NCI-H2107 treated with DMSO at 0.1 percent for 48 hours (cell line): ENCODE measurements at regions not wholly inside any gene's neighbourhood (a gene's known extent, or its start where the extent isn't known, plus 50 kb on each side); places are given as distances from the start of the nearest gene placed in this dataset.
"Not testable (repeated sequence)": the region's sequence is repeated elsewhere in the genome, so short reads cannot be mapped to it uniquely, and the experiment has no call there.

Experiments
- DNase-seq: peaks from one replicate; lab custom pipeline; 2025; ENCODE audit not compliant: unreplicated experiment; lab: John Stamatoyannopoulos, UW

GRCh38 chr2:83808878-83809277, 650.2 kb downstream of the SUCLG1 start:
- DNase-seq = no peak

DNA sequence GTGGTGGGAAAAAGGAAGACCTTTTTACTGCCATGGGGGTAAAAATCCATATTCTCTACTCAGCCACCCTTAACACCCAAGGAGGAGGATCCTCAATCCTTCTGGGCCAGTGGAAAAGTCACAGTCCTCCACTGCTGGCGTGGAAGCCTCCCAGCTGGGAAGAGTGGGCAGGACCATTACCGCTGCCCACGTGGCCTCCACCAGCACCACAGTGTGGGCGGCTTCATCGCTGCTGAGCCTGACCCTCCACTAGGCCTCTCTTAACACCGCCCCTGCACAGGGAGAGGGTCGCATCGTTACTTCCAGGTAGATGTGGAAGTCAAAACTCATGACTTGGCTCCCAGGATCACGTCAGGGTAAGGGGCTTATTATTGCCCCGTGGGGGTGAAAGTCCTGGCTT, 656.5 kb downstream of the SUCLG1 start:
- no peak for DNase-seq

DNA sequence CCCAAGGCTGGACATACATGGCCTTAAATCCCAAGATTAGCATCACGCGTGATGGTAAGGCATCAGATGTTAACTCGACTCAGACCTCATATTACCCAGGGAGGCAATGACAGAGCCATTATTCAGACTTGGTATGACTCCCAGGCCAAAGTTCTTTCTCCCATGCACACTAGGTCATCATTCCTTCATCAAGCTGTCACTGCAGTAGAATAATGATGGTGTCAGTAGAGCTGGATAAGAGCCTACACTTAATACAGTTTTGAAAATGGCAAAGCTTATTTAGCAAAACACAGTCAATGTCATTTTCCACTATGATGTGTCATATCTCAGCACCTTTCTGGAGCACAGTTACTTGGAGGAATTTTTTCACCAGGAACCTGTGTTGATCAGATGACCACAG, 663.3 kb downstream of the SUCLG1 start:
- DNase-seq = no peak

DNA sequence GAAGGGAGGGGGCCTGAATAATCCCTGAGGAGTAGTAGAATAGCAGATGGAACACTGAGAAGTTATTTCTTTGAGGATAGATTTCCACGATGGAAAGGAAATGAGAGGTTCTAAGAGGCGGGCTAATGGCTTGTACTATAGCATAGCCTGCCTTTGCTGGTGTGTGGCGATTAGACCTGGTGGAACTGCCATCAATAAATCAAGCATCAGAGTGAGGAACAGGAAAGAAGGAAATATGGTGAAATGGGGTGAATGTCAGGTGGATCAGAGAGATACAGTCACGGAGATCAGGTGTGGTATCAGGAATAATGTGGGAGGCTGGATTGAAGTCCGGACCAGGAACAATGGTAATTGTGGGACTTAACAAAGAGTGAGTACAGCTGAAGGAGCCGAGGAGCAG, 668.6 kb downstream of the SUCLG1 start:
- DNase-seq = not testable (repeated sequence)

- DNase-seq = not testable (repeated sequence)
Measured at GRCh38 chr2:83789674-83790073, 669.4 kb downstream of the SUCLG1 start.

DNA sequence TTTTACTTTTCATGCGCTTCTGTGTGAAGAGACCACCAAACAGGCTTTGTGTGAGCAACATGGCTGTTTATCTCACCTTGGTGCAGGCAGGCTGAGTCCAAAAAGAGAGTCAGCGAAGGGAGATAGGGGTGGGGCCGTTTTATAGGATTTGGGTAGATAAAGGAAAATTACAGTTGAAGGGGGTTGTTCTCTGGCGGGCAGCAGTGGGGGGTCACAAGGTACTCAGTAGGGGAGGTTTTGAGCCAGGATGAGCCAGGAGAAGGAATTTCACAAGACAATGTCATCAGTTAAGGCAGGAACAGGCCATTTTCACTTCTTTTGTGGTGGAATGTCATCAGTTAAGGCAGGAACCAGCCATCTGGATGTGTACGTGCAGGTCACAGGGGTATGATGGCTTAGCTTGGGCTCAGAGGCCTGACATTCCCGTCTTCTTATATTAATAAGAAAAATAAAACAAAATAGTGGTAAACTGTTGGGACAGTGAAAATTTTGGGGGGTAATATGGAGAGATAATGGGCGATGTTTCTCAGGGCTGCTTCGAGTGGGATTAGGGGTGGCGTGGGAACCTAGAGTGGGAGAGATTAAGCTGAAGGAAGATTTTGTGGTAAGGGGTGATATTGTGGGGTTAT, 670.0 kb downstream of the SUCLG1 start:
- DNase-seq = not testable (repeated sequence)

- no peak for DNase-seq
Measured at GRCh38 chr2:83787189-83787588, 671.9 kb downstream of the SUCLG1 start.

GRCh38 chr2:83786140-83786539, 672.9 kb downstream of the SUCLG1 start:
- no peak for DNase-seq

DNA sequence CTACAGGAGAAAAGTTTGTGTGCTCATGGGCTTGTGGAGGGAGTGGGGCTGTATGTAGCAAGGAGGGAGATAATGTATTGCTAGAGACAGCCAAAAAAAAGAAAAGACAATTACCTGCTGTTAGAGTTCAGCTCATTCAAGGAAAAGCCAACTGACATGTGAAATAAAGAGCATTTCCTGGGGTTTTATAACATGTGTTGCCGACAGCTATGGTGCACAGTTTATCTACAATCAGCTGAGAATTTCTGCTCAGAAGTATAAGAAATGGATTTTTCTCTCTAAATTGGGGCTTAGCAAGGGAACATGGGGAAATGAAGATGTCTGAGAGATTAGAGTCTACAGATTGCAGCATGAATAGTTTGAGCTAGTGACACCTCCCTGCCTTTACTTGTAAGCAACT, 674.1 kb downstream of the SUCLG1 start:
- no peak for DNase-seq

- no peak for DNase-seq
Measured at GRCh38 chr2:83784315-83784714, 674.8 kb downstream of the SUCLG1 start.

DNA sequence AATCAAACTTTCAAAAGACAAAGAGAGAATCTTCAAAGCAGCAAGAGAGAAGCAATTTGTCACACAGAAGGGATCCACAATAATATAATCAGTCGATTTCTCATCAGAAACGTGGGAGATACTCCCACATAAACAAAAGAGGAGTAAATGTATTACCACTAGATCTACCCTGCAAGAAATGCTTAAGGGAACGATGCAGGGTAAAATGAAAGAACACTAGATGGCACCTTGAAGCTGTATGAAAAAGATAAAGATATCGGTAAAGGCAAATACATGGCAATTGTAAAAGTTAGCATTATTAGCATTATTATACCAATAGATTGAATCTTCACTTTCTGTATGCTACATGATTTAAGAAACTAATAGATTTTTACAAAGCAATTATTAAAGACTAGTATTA, 677.0 kb downstream of the SUCLG1 start:
- DNase-seq = no peak

DNA sequence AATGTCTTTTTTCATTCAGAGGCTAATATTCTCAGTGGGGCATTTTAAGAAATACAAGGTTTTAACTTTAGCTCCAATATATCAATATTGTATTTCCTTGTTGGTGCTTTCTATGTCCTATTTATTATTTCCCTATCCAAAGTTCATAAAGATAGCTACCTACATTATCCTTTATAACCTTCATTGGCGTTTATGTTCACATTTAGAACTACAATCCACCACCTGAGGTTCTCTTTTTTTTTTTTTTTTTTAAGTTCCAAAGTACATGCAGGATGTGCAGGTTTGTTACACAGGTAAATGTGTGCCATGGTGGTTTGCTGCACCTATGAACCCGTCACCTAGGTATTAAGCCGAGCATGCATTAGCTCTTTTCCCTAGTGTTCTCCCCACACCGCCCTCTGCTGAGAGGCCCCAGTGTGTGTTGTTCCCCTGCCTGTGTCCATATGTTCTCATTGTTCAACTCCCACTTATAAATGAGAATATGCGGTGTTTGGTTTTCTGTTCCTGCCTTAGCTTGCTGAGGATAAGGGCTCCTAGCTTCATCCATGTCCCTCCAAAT, 694.6 kb downstream of the SUCLG1 start:
- no peak for DNase-seq

- DNase-seq = no peak
Measured at GRCh38 chr2:83757329-83757728, 701.8 kb downstream of the SUCLG1 start.

DNA sequence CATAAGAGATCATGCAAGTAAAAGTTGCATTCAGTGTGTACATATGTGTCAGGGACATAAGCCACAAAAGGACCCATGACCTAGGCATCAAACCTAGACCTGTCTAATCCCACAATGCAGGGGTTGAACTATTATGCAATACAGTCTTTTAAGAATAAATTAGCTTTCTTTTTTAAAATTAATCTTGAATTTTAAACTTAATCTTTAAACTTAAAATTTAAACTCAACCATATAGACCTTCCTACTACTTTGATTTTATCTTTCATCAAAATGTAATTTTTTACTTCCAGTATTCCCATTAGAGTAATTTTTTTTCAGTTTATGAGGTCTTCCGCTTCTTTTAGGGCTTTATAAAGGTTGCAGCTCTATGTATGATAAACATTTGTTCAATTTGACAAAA, 702.9 kb downstream of the SUCLG1 start:
- no peak for DNase-seq

DNA sequence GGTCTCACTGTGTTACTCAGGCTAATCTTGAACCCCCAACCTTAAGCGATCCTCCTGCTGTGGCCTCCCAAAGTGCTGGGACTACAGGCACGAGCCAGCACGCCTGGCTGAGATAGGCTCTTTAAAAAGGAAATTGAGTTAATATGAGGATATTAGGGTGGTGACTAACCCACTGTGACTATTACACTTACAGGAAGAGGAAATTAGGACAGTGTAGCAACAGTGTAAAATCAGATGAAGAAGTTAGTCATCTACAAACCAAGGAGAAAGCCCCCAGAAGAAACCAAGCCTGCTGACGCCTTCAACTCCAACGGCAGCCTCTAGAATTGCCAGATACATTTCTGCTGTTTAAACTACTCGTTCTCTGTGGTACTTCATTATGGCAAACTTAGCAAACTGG, 711.9 kb downstream of the SUCLG1 start:
- DNase-seq = no peak

- no peak for DNase-seq
Measured at GRCh38 chr2:83744855-83745254, 714.2 kb downstream of the SUCLG1 start.

GRCh38 chr2:83742117-83742782, 716.8 kb downstream of the SUCLG1 start:
- DNase-seq = no peak

DNA sequence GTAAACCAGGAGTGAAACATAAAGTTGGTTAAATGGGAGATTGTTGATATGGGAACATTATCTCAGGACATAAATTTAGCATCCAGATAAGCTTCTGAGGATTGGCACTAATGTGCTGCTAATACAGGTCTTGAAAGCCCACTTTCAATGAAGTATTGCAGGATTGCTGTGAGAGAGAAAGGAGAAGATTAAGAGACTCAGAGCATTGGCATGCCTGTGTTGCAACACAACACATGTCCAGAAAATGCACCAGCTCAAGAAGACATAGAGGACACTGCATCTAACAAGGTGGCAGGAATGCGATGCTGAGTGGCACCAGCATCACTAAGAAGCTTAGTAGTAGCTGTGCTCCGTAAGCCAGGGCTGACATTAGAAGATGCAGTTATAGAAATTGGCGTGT, 728.9 kb downstream of the SUCLG1 start:
- DNase-seq = no peak

DNA sequence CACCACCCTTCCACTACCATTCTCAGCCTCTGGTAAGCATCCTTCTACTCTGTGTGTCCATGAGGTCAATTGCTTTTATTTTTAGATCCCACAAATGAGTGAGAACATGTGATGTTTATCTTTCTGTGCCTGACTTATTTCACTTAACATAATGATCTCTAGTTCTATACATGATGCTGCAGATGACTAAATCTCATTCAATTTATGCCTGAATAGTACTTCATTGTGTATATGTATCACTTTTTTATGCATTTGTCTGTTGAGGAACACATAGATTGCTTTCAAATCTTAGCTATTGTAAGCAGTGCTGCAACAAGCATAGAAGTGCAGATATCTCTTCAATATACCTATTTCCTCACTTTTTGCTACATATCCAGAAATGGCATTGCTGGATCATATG, 733.3 kb downstream of the SUCLG1 start:
- no peak for DNase-seq

- no peak for DNase-seq
Measured at GRCh38 chr2:83705146-83705545, 753.9 kb downstream of the SUCLG1 start.

DNA sequence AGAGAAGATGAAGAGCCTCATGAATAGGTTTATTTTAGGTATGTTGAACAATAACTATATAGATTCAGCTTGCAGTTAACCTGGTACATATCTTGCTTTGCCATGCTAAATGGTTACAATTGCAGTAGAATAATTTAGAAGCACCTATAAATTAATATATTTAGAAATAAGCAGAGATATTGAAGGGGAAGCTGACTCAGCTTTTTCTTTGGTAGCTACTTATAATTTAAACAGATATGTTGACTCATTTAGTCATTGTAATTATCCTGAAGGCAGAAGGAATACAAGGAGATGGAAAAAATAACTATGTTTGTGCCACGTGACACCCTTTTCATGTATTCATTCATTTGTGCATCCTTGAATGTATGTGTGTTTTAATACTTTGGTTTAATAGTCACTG, 755.5 kb downstream of the SUCLG1 start:
- DNase-seq = no peak

GRCh38 chr2:83696838-83697237, 762.2 kb downstream of the SUCLG1 start:
- no peak for DNase-seq

DNA sequence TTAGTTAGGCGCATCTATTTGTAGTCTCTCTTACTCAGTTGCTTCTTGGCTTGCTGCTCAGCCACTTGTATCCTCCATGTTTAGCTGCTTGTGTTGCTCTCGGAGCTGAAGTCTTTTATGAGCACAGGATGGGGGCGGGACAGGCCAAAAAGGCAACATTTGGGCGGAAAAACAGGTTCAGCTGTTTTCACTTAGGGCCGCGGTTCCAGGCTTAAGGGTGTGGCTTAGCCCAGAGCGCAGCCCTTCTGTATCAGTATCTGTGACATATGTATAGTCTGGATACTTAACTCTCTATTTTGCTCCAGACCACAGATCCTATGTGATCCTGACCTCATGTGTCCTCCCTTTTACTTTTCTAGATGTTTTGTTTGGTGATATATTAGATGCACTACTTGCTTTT, 763.5 kb downstream of the SUCLG1 start:
- DNase-seq = no peak
